Muscle of leg (tissue), 3 donors: ENCODE measurements at regions not wholly inside any gene's neighbourhood (a gene's known extent, or its start where the extent isn't known, plus 50 kb on each side); places are given as distances from the start of the nearest gene placed in this dataset.

Experiments used
- DNase-seq: peaks from one replicate; pipeline ENCODE4 v3.0.0; 2013
- H3K27ac ChIP-seq: one replicate; pipeline ENCODE4 v1.5.1; 2013; ENCODE audit warnings: mild to moderate bottlenecking, low read length, control low read depth
- H3K27me3 ChIP-seq: one replicate; pipeline ENCODE4 v1.6.1; 2013; ENCODE audit warnings: low read length; ENCODE audit not compliant: control insufficient read depth, insufficient read depth
- H3K36me3 ChIP-seq: one replicate; pipeline ENCODE4 v1.6.1; 2013; ENCODE audit warnings: low read length; ENCODE audit not compliant: control insufficient read depth, insufficient read depth
- H3K4me1 ChIP-seq: one replicate; pipeline ENCODE4 v1.6.1; 2013; ENCODE audit warnings: low read length; ENCODE audit not compliant: control insufficient read depth, insufficient read depth
- H3K4me3 ChIP-seq: one replicate; pipeline ENCODE4 v1.5.1; 2013; ENCODE audit warnings: low read length, control low read depth
- H3K9me3 ChIP-seq: replicated peaks from 2 replicates; pipeline ENCODE4 v1.6.1; 2013; ENCODE audit warnings: low read depth, low read length; ENCODE audit not compliant: control insufficient read depth
- WGBS: methylation state at CpG from one replicate; pipeline ENCODE4 v1.1.5; 2013; ENCODE audit warnings: missing lambda C conversion rate; ENCODE audit not compliant: insufficient coverage; 5-methylcytosine and 5-hydroxymethylcytosine counted together

DNA sequence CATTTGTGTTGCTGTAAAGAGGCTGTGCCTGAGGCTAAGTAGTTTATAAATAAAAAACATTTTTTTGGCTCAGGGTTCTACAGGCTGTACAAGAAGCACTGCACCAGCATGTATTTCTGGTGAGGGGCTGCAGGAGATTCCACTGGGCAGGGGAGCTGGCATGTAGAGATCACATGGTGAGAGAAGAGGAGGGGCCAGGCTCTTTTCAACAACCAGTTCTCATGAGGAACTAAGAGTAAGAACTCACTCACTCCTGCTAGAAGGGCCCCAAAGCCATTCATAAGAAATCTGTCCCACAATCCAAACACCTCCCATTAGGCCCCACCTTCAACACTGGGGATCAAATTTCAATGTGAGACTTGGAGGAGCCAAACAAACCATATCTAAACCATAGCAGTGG, 214.9 kb upstream of the LMCD1 start:
- Histone ChIP-seq H3K4me1 (peaks cover 6% of the 10 kb centered on the region), H3K36me3 (no peaks in the 10 kb centered on the region), H3K9me3 (no peaks in the 10 kb centered on the region), H3K27ac (no peak overlapping the region), H3K27me3 (no peaks in the 10 kb centered on the region), H3K4me3 (no peak overlapping the region)
- no peak for DNase-seq

GRCh38 chr3:8290611-8291010, 211.0 kb upstream of the LMCD1 start:
- no peak overlapping the region for H3K4me3 ChIP-seq
- no peaks in the 10 kb centered on the region for H3K9me3 ChIP-seq
- H3K27me3 ChIP-seq = no peaks in the 10 kb centered on the region
- no peak overlapping the region for H3K27ac ChIP-seq
- H3K4me1 ChIP-seq = peaks cover 6% of the 10 kb centered on the region
- DNase-seq = no peak
- WGBS = 100% methylated on average over 1 of the region's 2 CpGs
- no peaks in the 10 kb centered on the region for H3K36me3 ChIP-seq

DNA sequence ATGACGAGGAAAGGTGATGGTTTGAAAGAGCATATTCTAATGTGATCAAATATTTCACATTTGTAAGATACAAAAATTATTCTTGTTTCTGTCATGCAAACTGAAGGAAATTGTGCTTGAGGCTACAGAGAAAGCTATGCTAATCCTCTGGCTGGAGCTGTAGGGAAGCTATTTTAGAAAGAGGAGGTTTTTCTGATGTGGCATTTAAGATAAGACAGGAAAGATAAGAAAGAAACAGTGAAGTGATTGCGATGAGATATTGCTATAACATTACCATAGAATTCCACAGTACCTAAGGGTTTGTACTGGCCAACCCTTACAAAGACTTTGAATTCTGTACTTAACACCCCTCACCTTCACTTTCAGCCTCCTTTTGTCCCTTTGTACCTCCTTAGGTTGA, 205.2 kb upstream of the LMCD1 start:
- Histone ChIP-seq H3K36me3 (no peaks in the 10 kb centered on the region), H3K4me3 (no peak overlapping the region), H3K9me3 (no peaks in the 10 kb centered on the region), H3K27me3 (no peaks in the 10 kb centered on the region), H3K4me1 (no peaks in the 10 kb centered on the region), H3K27ac (no peak overlapping the region)
- no peak for DNase-seq
- WGBS = no CpG with 5 or more reads among the region's 2 CpGs

DNA sequence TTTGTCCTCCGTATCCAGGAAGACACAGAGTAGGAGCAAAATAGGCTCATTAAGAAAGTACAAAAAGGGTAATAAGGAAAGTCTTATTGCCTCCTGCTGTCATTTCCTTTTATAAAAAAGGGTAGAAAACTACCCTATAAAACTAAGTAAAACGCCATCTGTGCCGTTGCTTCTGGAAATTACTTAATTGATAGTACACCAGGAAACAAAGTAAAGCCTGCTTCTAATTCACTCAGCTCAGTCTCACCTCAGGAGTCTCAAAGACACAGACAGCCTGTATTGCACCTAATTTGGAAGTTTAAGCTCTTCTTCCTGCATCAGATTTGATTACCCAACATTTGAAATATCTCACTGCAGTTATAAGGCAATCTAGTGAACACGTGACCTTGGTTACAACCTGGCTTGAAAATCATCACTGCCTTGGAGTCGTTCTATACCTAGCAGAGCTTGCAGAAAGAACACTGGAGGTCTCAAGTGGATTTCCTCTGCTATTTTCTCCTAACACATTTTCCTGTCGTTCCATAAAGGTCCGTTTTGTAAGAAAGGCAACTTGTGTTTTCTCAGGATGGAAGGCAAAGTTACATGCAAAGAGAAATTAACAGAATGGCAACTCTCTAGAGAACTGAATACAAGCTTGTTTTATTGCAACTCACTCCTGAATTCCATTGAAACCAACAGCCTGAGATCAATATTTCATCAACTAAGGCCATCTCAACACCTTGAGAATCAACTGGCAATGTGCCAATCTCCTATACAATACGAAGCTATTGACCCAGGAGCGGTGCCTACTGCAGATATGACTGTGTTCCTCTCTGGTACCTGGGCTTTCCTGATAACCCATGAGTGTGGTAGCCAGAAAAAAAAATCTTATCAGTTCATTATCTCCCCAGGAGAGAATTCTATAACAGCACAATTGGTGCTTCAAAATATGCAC, 203.3 kb upstream of the LMCD1 start:
- no peak overlapping the region for H3K4me3 ChIP-seq
- no peaks in the 10 kb centered on the region for H3K36me3 ChIP-seq
- H3K27me3 ChIP-seq = no peaks in the 10 kb centered on the region
- no peaks in the 10 kb centered on the region for H3K4me1 ChIP-seq
- WGBS = 27% methylated on average over 2 of the region's 9 CpGs
- H3K27ac ChIP-seq = no peak overlapping the region
- DNase-seq = no peak
- H3K9me3 ChIP-seq = no peaks in the 10 kb centered on the region

GRCh38 chr3:8301977-8302735, 199.5 kb upstream of the LMCD1 start:
- Histone ChIP-seq H3K27ac (no peak overlapping the region), H3K27me3 (no peaks in the 10 kb centered on the region), H3K4me1 (no peaks in the 10 kb centered on the region), H3K36me3 (no peaks in the 10 kb centered on the region), H3K4me3 (no peak overlapping the region), H3K9me3 (no peaks in the 10 kb centered on the region)
- peak; percentile 80 for DNase-seq
- WGBS = 52% methylated on average over 3 of the region's 7 CpGs

GRCh38 chr3:8303466-8303865, 198.2 kb upstream of the LMCD1 start:
- no peak for DNase-seq
- Histone ChIP-seq H3K27me3 (no peaks in the 10 kb centered on the region), H3K27ac (no peak overlapping the region), H3K9me3 (peaks cover 2% of the 10 kb centered on the region), H3K4me1 (no peaks in the 10 kb centered on the region), H3K4me3 (no peak overlapping the region), H3K36me3 (no peaks in the 10 kb centered on the region)
- WGBS = no CpG with 5 or more reads among the region's 1 CpG

GRCh38 chr3:8305371-8305770, 196.3 kb upstream of the LMCD1 start:
- Histone ChIP-seq H3K27me3 (no peaks in the 10 kb centered on the region), H3K4me3 (no peak overlapping the region), H3K9me3 (peaks cover 2% of the 10 kb centered on the region), H3K4me1 (no peaks in the 10 kb centered on the region), H3K36me3 (no peaks in the 10 kb centered on the region), H3K27ac (no peak overlapping the region)
- WGBS = 25% methylated on average over 1 of the region's 1 CpG
- no peak for DNase-seq

- Histone ChIP-seq H3K27ac (no peak overlapping the region), H3K4me1 (no peaks in the 10 kb centered on the region)
- DNase-seq = no peak
Observed at GRCh38 chr3:8307545-8308110, 194.0 kb upstream of the LMCD1 start.

GRCh38 chr3:8311321-8311720, 190.3 kb upstream of the LMCD1 start:
- Histone ChIP-seq H3K36me3 (no peaks in the 10 kb centered on the region), H3K4me3 (no peak overlapping the region), H3K27me3 (no peaks in the 10 kb centered on the region), H3K27ac (no peak overlapping the region), H3K4me1 (no peaks in the 10 kb centered on the region), H3K9me3 (peaks cover 2% of the 10 kb centered on the region)
- WGBS = no CpG with 5 or more reads among the region's 3 CpGs
- no peak for DNase-seq

More at GRCh38 chr3:8307545-8308110, 194.0 kb upstream of the LMCD1 start:
- Histone ChIP-seq H3K27me3 (no peaks in the 10 kb centered on the region), H3K9me3 (peaks cover 2% of the 10 kb centered on the region), H3K4me3 (no peak overlapping the region), H3K36me3 (no peaks in the 10 kb centered on the region)

- no peak overlapping the region for H3K4me3 ChIP-seq
- H3K4me1 ChIP-seq = no peaks in the 10 kb centered on the region
- DNase-seq = no peak
- H3K27ac ChIP-seq = no peak overlapping the region
- peaks cover 2% of the 10 kb centered on the region for H3K9me3 ChIP-seq
- H3K27me3 ChIP-seq = no peaks in the 10 kb centered on the region
- H3K36me3 ChIP-seq = no peaks in the 10 kb centered on the region
Observed at GRCh38 chr3:8312685-8313084, 188.9 kb upstream of the LMCD1 start.
